GM18505 (cell line): ENCODE measurements at regions not wholly inside any gene's neighbourhood (a gene's known extent, or its start where the extent isn't known, plus 50 kb on each side); places are given as distances from the start of the nearest gene placed in this dataset.
"Not testable (repeated sequence)": the region's sequence is repeated elsewhere in the genome, so short reads cannot be mapped to it uniquely, and the experiment has no call there.

ENCODE experiments used
- ATAC-seq: cut with Tn5 transposase; IDR thresholded peaks from one replicate; pipeline ENCODE4 v1.9.1; 2021; ENCODE audit not compliant: unreplicated experiment
- POLR2A ChIP-seq: IDR thresholded peaks from 4 replicates; pipeline ENCODE4 v1.6.1; 2011; ENCODE audit warnings: borderline replicate concordance; ENCODE audit not compliant: insufficient read depth, insufficient read length; ENCODE audit errors: extremely low read depth

GRCh38 chr12:14207905-14208551 lies 157.5 kb upstream of the ATF7IP start:
- no peak for TF ChIP-seq POLR2A

GRCh38 chr12:14211947-14212387 lies 153.5 kb upstream of the ATF7IP start:
- no peak for ATAC-seq

More at GRCh38 chr12:14207905-14208551, 157.5 kb upstream of the ATF7IP start:
- ATAC-seq = no peak

GRCh38 chr12:14213542-14213941 lies 151.9 kb upstream of the ATF7IP start:
- ATAC-seq = no peak
- TF ChIP-seq POLR2A = no peak

More at GRCh38 chr12:14211947-14212387, 153.5 kb upstream of the ATF7IP start:
- no peak for TF ChIP-seq POLR2A

GRCh38 chr12:14214495-14214894 lies 151.0 kb upstream of the ATF7IP start:
- no peak for TF ChIP-seq POLR2A
- ATAC-seq = no peak

GRCh38 chr12:14215949-14216348 lies 149.5 kb upstream of the ATF7IP start:
- not testable (repeated sequence) for ATAC-seq

- TF ChIP-seq POLR2A = no peak
- ATAC-seq = no peak
These were observed 148.8 kb upstream of the ATF7IP start for GRCh38 chr12:14216405-14217294.

- no peak for TF ChIP-seq POLR2A
These were observed 146.3 kb upstream of the ATF7IP start for GRCh38 chr12:14219156-14219555.

GRCh38 chr12:14219670-14220069 lies 145.8 kb upstream of the ATF7IP start:
- not testable (repeated sequence) for ATAC-seq

More at GRCh38 chr12:14219156-14219555, 146.3 kb upstream of the ATF7IP start:
- no peak for ATAC-seq

- TF ChIP-seq POLR2A = no peak
- ATAC-seq = no peak
These were observed 140.4 kb upstream of the ATF7IP start for GRCh38 chr12:14225064-14225463.

- ATAC-seq = not testable (repeated sequence)
These were observed 130.3 kb upstream of the ATF7IP start for GRCh38 chr12:14235176-14235575.

GRCh38 chr12:14236641-14237040 lies 128.8 kb upstream of the ATF7IP start:
- not testable (repeated sequence) for ATAC-seq

- no peak for TF ChIP-seq POLR2A
- ATAC-seq = no peak
These were observed 127.2 kb upstream of the ATF7IP start for GRCh38 chr12:14238221-14238792.

- peak; percentile 70 for ATAC-seq
- TF ChIP-seq POLR2A = no peak
These were observed 126.0 kb upstream of the ATF7IP start for GRCh38 chr12:14239350-14239934.
